ENCODE measurements at regions not wholly inside any gene's neighbourhood (a gene's known extent, or its start where the extent isn't known, plus 50 kb on each side); places are given as distances from the start of the nearest gene placed in this dataset.

DNA sequence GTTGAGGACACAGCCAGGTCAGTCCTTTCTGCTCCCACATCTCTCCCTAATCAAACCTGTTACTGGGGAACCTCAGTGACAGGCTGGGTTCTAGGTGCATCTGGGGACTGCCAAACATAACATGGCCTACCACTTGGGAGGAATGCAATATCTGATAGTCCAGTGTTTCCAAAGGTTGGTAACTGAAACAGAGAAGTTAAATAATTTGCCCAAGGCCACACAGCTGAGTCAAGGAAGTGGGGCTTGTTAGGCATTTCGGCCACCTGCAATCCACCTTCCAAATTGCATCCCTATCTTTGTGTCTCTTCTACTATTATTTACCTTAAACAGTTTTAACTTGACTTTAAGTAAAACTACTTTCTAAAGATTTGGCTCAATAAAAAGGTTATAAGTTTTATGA, 731.3 kb downstream of the UQCRFS1 start:
- H3K4me1 ChIP-seq (ENCODE audit: control insufficient read depth in 3 of 3, insufficient read depth in 3 of 3, low read length in 3 of 3): peaks cover 10 to 19% (median 11%) of the 10 kb centered on the region in 3 donors
- no peaks in the 10 kb centered on the region for H3K27me3 ChIP-seq (ENCODE audit: control insufficient read depth in 3 of 3, insufficient read depth in 3 of 3, low read length in 3 of 3)
- peak overlapping the region in 2 of 3 donors; percentile 38 to 64 for H3K4me3 ChIP-seq (ENCODE audit: low read length in 3 of 3)
- peak overlapping the region; percentile 39 to 88 (median 44) for H3K9ac ChIP-seq (ENCODE audit: low read depth in 1 of 3, low read length in 3 of 3)
- H3K27ac ChIP-seq (ENCODE audit: low read depth, low read length): peak overlapping the region; percentile 87
- no peaks in the 10 kb centered on the region for H3K9me3 ChIP-seq (ENCODE audit: control insufficient read depth in 3 of 3, low read length in 3 of 3)
- no peaks in the 10 kb centered on the region for H3K36me3 ChIP-seq (ENCODE audit: control insufficient read depth in 3 of 3, insufficient read depth in 3 of 3, low read length in 3 of 3)

DNA sequence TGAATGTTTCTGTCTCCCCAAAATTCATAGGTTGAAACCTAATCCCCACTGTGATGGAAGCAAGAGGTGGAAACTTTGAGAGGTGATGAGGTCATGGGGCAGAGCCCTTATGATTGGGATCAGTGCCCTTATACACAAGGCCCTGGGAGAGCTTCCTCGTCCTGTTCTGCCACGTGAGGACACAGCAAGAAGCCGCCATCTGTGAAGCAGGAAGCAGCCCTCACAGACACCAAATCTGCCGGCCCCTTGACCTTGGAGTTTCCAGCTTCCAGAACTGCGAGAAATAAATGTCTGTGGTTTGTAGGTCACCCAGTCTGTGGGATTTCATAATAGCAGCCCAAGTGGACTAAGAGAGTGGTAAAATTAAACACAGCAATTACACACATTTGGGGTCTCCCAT, 737.4 kb downstream of the UQCRFS1 start:
- Histone ChIP-seq H3K4me3 (ENCODE audit: low read length in 3 of 3) (no peak overlapping the region), H3K9ac (ENCODE audit: low read depth in 1 of 3, low read length in 3 of 3) (no peak overlapping the region), H3K36me3 (ENCODE audit: control insufficient read depth in 3 of 3, insufficient read depth in 3 of 3, low read length in 3 of 3) (no peaks in the 10 kb centered on the region), H3K27me3 (ENCODE audit: control insufficient read depth in 3 of 3, insufficient read depth in 3 of 3, low read length in 3 of 3) (no peaks in the 10 kb centered on the region), H3K4me1 (ENCODE audit: control insufficient read depth in 3 of 3, insufficient read depth in 3 of 3, low read length in 3 of 3) (peaks cover 0 to 2% (median 0%) of the 10 kb centered on the region in 3 donors), H3K27ac (ENCODE audit: low read depth, low read length) (no peak overlapping the region), H3K9me3 (ENCODE audit: control insufficient read depth in 3 of 3, low read length in 3 of 3) (no peaks in the 10 kb centered on the region)

DNA sequence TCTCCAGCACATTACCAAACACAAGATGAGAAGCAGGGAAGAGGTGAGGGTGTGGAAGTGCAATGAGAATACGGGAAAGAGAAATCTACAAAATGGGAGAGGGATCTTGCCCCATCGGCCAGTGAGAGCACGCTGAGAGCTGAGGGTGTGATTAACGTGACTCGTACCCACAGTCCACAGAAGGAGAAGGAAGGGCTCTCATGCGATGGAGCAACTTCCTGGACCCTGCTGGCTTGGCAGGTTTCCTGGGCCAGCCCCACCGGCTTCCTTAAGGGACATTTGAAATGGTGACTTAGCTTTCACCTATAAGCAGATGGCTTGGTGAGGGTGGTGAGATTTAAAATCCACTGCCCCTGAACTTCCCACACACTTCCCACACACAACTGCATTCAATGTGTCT, 740.1 kb downstream of the UQCRFS1 start:
- H3K9ac ChIP-seq (ENCODE audit: low read depth in 1 of 3, low read length in 3 of 3): no peak overlapping the region
- no peak overlapping the region for H3K27ac ChIP-seq (ENCODE audit: low read depth, low read length)
- no peak overlapping the region for H3K4me3 ChIP-seq (ENCODE audit: low read length in 3 of 3)
- peaks cover 7 to 14% (median 10%) of the 10 kb centered on the region in 3 donors for H3K4me1 ChIP-seq (ENCODE audit: control insufficient read depth in 3 of 3, insufficient read depth in 3 of 3, low read length in 3 of 3)
- no peaks in the 10 kb centered on the region for H3K27me3 ChIP-seq (ENCODE audit: control insufficient read depth in 3 of 3, insufficient read depth in 3 of 3, low read length in 3 of 3)
- H3K9me3 ChIP-seq (ENCODE audit: control insufficient read depth in 3 of 3, low read length in 3 of 3): no peaks in the 10 kb centered on the region
- H3K36me3 ChIP-seq (ENCODE audit: control insufficient read depth in 3 of 3, insufficient read depth in 3 of 3, low read length in 3 of 3): no peaks in the 10 kb centered on the region

DNA sequence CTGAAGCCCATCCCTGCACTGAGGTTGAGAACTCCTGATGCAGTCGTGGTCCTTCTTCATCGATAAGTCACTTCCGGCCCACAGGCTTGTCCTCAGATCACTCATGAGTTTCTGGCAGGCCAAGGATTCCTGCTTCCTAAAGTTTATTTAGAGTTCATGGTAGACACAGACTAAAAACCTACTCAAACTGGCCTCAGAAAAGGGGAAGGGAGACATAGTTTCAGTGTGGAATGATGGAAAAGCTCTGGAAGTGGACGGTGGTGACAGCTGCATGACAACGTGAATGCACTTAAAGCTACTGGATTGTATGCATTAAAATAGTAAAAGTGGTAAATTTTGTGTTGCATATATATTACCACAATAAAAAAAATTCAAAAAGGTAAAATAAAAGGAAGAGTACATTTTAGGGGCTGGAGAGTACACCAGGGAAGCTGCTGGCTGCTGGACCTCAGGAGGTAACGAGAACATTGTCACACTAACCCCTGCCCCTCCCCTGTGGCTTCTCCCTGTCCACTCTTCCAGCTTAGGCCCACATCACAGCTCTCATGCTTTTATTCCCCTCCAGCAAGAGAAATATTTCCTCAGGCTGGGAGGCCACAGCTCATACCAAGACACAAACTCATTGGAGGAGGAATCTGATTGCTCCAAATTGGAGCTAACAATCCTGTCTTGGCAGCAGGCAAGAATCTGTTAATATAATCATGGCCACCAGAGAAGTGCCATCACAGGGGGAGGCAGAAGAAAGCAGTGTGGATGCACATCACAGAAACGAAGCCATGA, 741.0 kb downstream of the UQCRFS1 start:
- H3K9me3 ChIP-seq (ENCODE audit: control insufficient read depth in 3 of 3, low read length in 3 of 3): no peaks in the 10 kb centered on the region
- no peak overlapping the region for H3K4me3 ChIP-seq (ENCODE audit: low read length in 3 of 3)
- H3K27ac ChIP-seq (ENCODE audit: low read depth, low read length): no peak overlapping the region
- H3K36me3 ChIP-seq (ENCODE audit: control insufficient read depth in 3 of 3, insufficient read depth in 3 of 3, low read length in 3 of 3): no peaks in the 10 kb centered on the region
- peaks cover 7 to 14% (median 10%) of the 10 kb centered on the region in 3 donors for H3K4me1 ChIP-seq (ENCODE audit: control insufficient read depth in 3 of 3, insufficient read depth in 3 of 3, low read length in 3 of 3)
- no peak overlapping the region for H3K9ac ChIP-seq (ENCODE audit: low read depth in 1 of 3, low read length in 3 of 3)
- H3K27me3 ChIP-seq (ENCODE audit: control insufficient read depth in 3 of 3, insufficient read depth in 3 of 3, low read length in 3 of 3): no peaks in the 10 kb centered on the region

DNA sequence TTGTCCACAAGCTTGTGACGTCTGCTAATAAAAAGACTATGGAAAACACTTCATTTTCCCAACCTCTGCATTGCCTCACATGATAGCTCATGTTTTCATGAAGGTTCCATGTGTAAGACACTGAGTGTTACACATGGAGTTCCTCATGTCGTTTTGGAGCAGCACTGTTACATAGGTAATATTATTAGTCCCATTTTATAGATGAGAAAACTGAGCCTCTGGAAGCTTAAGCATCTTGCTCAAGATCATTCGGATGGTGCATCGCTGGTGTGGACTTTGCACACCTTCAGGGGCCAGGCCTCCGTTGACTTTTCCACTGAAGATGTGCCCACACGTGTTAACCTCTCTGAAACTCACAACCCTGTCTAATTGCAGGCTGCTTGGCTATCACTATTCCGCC, 743.4 kb downstream of the UQCRFS1 start:
- H3K27ac ChIP-seq (ENCODE audit: low read depth, low read length): no peak overlapping the region
- H3K27me3 ChIP-seq (ENCODE audit: control insufficient read depth in 3 of 3, insufficient read depth in 3 of 3, low read length in 3 of 3): no peaks in the 10 kb centered on the region
- no peaks in the 10 kb centered on the region for H3K9me3 ChIP-seq (ENCODE audit: control insufficient read depth in 3 of 3, low read length in 3 of 3)
- no peaks in the 10 kb centered on the region for H3K36me3 ChIP-seq (ENCODE audit: control insufficient read depth in 3 of 3, insufficient read depth in 3 of 3, low read length in 3 of 3)
- H3K9ac ChIP-seq (ENCODE audit: low read depth in 1 of 3, low read length in 3 of 3): no peak overlapping the region
- peaks cover 10 to 18% (median 13%) of the 10 kb centered on the region in 3 donors for H3K4me1 ChIP-seq (ENCODE audit: control insufficient read depth in 3 of 3, insufficient read depth in 3 of 3, low read length in 3 of 3)
- no peak overlapping the region for H3K4me3 ChIP-seq (ENCODE audit: low read length in 3 of 3)

DNA sequence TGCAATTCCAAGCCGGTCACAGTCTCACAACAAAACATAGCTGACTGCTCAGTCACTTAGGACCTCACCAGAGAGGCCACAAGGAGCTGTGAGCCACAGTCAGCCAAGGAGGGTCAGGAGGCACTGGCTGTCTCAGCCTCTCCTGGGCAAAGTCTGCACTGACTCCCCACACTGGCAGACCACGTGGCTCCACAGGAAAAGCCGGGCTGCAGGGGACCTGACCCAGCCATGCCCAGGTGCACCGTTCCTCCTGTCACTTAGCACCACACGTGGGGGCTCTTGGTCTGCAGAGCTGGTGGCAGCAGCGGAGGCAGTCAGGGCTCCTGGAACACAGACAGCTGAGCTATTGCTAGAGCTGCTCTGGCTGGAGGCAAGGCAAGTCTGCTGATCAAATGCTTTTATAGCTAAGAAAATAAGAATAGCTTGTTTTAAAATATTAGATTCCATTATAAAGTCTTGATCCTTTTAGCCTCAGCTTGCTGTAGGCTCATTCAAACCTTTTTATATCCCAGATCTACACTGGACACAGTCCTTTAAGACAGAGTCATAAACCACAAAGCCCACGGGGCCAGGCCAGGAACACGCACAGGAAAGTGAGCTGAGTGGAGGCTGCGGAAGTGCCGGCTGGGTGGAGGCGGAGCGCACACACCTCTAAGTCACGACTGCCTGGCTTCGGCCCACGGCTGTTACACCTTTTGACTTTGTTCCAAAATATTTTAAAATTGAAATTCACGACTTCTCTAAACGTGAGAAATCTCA, 744.1 kb downstream of the UQCRFS1 start:
- Histone ChIP-seq H3K36me3 (ENCODE audit: control insufficient read depth in 3 of 3, insufficient read depth in 3 of 3, low read length in 3 of 3) (no peaks in the 10 kb centered on the region), H3K27ac (ENCODE audit: low read depth, low read length) (no peak overlapping the region), H3K9me3 (ENCODE audit: control insufficient read depth in 3 of 3, low read length in 3 of 3) (no peaks in the 10 kb centered on the region), H3K27me3 (ENCODE audit: control insufficient read depth in 3 of 3, insufficient read depth in 3 of 3, low read length in 3 of 3) (no peaks in the 10 kb centered on the region), H3K9ac (ENCODE audit: low read depth in 1 of 3, low read length in 3 of 3) (peak overlapping the region in 2 of 3 donors; percentile 30 to 47), H3K4me1 (ENCODE audit: control insufficient read depth in 3 of 3, insufficient read depth in 3 of 3, low read length in 3 of 3) (peaks cover 10 to 18% (median 13%) of the 10 kb centered on the region in 3 donors), H3K4me3 (ENCODE audit: low read length in 3 of 3) (peak overlapping the region in 1 of 3 donors; percentile 40)

GRCh38 chr19:28466107-28467045, 746.6 kb downstream of the UQCRFS1 start:
- H3K4me3 ChIP-seq (ENCODE audit: low read length in 3 of 3): peak overlapping the region in 1 of 3 donors; percentile 34
- H3K9me3 ChIP-seq (ENCODE audit: control insufficient read depth in 3 of 3, low read length in 3 of 3): no peaks in the 10 kb centered on the region
- peaks cover 10 to 18% (median 13%) of the 10 kb centered on the region in 3 donors for H3K4me1 ChIP-seq (ENCODE audit: control insufficient read depth in 3 of 3, insufficient read depth in 3 of 3, low read length in 3 of 3)
- H3K36me3 ChIP-seq (ENCODE audit: control insufficient read depth in 3 of 3, insufficient read depth in 3 of 3, low read length in 3 of 3): no peaks in the 10 kb centered on the region
- H3K9ac ChIP-seq (ENCODE audit: low read depth in 1 of 3, low read length in 3 of 3): no peak overlapping the region
- H3K27ac ChIP-seq (ENCODE audit: low read depth, low read length): no peak overlapping the region
- H3K27me3 ChIP-seq (ENCODE audit: control insufficient read depth in 3 of 3, insufficient read depth in 3 of 3, low read length in 3 of 3): no peaks in the 10 kb centered on the region

- no peak overlapping the region for H3K4me3 ChIP-seq (ENCODE audit: low read length in 3 of 3)
- H3K9me3 ChIP-seq (ENCODE audit: control insufficient read depth in 3 of 3, low read length in 3 of 3): no peaks in the 10 kb centered on the region
- H3K27me3 ChIP-seq (ENCODE audit: control insufficient read depth in 3 of 3, insufficient read depth in 3 of 3, low read length in 3 of 3): no peaks in the 10 kb centered on the region
- H3K36me3 ChIP-seq (ENCODE audit: control insufficient read depth in 3 of 3, insufficient read depth in 3 of 3, low read length in 3 of 3): no peaks in the 10 kb centered on the region
- H3K4me1 ChIP-seq (ENCODE audit: control insufficient read depth in 3 of 3, insufficient read depth in 3 of 3, low read length in 3 of 3): peaks cover 10 to 18% (median 13%) of the 10 kb centered on the region in 3 donors
- H3K27ac ChIP-seq (ENCODE audit: low read depth, low read length): no peak overlapping the region
- H3K9ac ChIP-seq (ENCODE audit: low read depth in 1 of 3, low read length in 3 of 3): no peak overlapping the region
Measured at GRCh38 chr19:28465371-28466086, 747.4 kb downstream of the UQCRFS1 start.

DNA sequence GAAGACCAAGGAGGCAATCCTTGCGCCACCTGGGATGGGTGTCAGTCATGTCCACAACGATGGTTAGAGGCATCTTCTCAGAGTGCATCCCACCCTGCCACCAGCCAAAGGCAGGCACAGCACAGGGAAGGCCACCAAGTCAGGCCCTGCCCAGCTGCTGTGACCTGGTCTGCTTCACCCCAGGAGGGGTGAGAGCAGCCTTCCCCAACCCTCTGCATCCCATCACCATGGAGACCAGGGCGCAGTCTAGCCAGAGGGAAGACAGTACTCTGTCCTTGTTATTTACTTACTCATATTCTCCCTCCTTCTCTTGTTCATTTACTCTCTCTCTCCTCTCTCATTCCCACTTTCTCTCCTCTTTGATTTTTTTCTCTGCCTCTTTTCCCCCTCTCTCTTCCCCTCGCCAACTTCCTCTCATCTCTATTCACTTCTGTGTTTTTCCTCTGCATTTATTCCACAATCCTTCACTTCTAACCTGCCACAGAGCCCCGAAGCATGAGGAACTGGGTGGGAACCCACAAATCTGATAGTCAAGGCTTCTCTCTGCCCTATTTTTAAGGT, 749.4 kb downstream of the UQCRFS1 start:
- H3K27me3 ChIP-seq (ENCODE audit: control insufficient read depth in 3 of 3, insufficient read depth in 3 of 3, low read length in 3 of 3): peaks cover 0 to 5% (median 3%) of the 10 kb centered on the region in 3 donors
- H3K9ac ChIP-seq (ENCODE audit: low read depth in 1 of 3, low read length in 3 of 3): no peak overlapping the region
- H3K4me1 ChIP-seq (ENCODE audit: control insufficient read depth in 3 of 3, insufficient read depth in 3 of 3, low read length in 3 of 3): peaks cover 3 to 8% (median 7%) of the 10 kb centered on the region in 3 donors
- no peaks in the 10 kb centered on the region for H3K36me3 ChIP-seq (ENCODE audit: control insufficient read depth in 3 of 3, insufficient read depth in 3 of 3, low read length in 3 of 3)
- no peaks in the 10 kb centered on the region for H3K9me3 ChIP-seq (ENCODE audit: control insufficient read depth in 3 of 3, low read length in 3 of 3)
- no peak overlapping the region for H3K27ac ChIP-seq (ENCODE audit: low read depth, low read length)
- no peak overlapping the region for H3K4me3 ChIP-seq (ENCODE audit: low read length in 3 of 3)
